Thoracic aorta (tissue), 2 donors: ENCODE measurements at regions not wholly inside any gene's neighbourhood (a gene's known extent, or its start where the extent isn't known, plus 50 kb on each side); places are given as distances from the start of the nearest gene placed in this dataset.

Experiments
- ATAC-seq: fragments of 150-250 bp; one replicate; pipeline ENCODE4 v1.8.0; 2017; ENCODE audit warnings: low read depth; ENCODE audit not compliant: insufficient number of reproducible peaks, low FRiP score
- DNase-seq: peaks from one replicate; pipeline ENCODE4 v3.0.0-alpha.2; 2020; ENCODE audit warnings: low spot score
- H3K27ac ChIP-seq, 2 donors: fragments of 200-600 bp; sonication (generic); 1 replicate in 1 of 2; 2 replicates in 1 of 2; pipeline ENCODE4 v1.5.1; 2016; ENCODE audit warnings: mild to moderate bottlenecking in 2 of 2, moderate library complexity in 2 of 2
- H3K27me3 ChIP-seq: fragments of 200-600 bp; sonication (generic); replicated peaks from 2 replicates; pipeline ENCODE4 v1.6.0; 2016; ENCODE audit warnings: mild to moderate bottlenecking; ENCODE audit not compliant: insufficient read depth
- H3K36me3 ChIP-seq: fragments of 200-600 bp; sonication (generic); one replicate; pipeline ENCODE4 v1.5.1; 2016
- H3K4me1 ChIP-seq, 2 donors: fragments of 200-600 bp; sonication (generic); 1 replicate in 1 of 2; 2 replicates in 1 of 2; pipeline versions ENCODE4 v1.5.1 to v1.6.0; 2016; ENCODE audit warnings: low read depth in 2 of 2, mild to moderate bottlenecking in 1 of 2; ENCODE audit not compliant: control insufficient read depth in 1 of 2
- H3K4me3 ChIP-seq: fragments of 200-600 bp; sonication (generic); 2 replicates; pipeline ENCODE4 v1.5.1; 2016; ENCODE audit warnings: mild to moderate bottlenecking
- H3K9me3 ChIP-seq: fragments of 200-600 bp; sonication (generic); 2 replicates; pipeline ENCODE4 v1.5.1; 2016
- CTCF ChIP-seq: fragments of 200-600 bp; sonication (generic); IDR thresholded peaks from one replicate; pipeline ENCODE4 v1.5.1; 2019; ENCODE audit warnings: antibody characterized with exemption

GRCh38 chr5:155106221-155106620, 92.7 kb downstream of the KIF4B start:
- ATAC-seq: no peak
- H3K4me3 ChIP-seq: no peak overlapping the region
- no peaks in the 10 kb centered on the region for H3K4me1 ChIP-seq
- TF ChIP-seq CTCF: no peak
- H3K27me3 ChIP-seq: no peaks in the 10 kb centered on the region
- H3K36me3 ChIP-seq: no peaks in the 10 kb centered on the region
- no peak overlapping the region for H3K27ac ChIP-seq
- DNase-seq: no peak
- no peaks in the 10 kb centered on the region for H3K9me3 ChIP-seq

GRCh38 chr5:155113888-155114287, 100.3 kb downstream of the KIF4B start:
- DNase-seq (no peak), ATAC-seq (no peak)
- Histone ChIP-seq H3K27ac (no peak overlapping the region), H3K4me1 (no peaks in the 10 kb centered on the region), H3K9me3 (no peaks in the 10 kb centered on the region), H3K4me3 (no peak overlapping the region), H3K27me3 (no peaks in the 10 kb centered on the region), H3K36me3 (no peaks in the 10 kb centered on the region)
- TF ChIP-seq CTCF: no peak

- Histone ChIP-seq H3K4me1 (no peaks in the 10 kb centered on the region), H3K9me3 (no peaks in the 10 kb centered on the region), H3K36me3 (no peaks in the 10 kb centered on the region), H3K27me3 (no peaks in the 10 kb centered on the region), H3K4me3 (no peak overlapping the region), H3K27ac (no peak overlapping the region)
- DNase-seq (no peak), ATAC-seq (no peak)
- TF ChIP-seq CTCF: no peak
These were observed 101.1 kb downstream of the KIF4B start for GRCh38 chr5:155114655-155115054.

- TF ChIP-seq CTCF: no peak
- H3K36me3 ChIP-seq: no peaks in the 10 kb centered on the region
These were observed 103.1 kb downstream of the KIF4B start for GRCh38 chr5:155116456-155117251.

GRCh38 chr5:155125551-155126095, 112.1 kb downstream of the KIF4B start:
- no peak for TF ChIP-seq CTCF
- ATAC-seq: no peak
- Histone ChIP-seq H3K9me3 (no peaks in the 10 kb centered on the region), H3K4me1 (no peaks in the 10 kb centered on the region), H3K4me3 (no peak overlapping the region), H3K27ac (no peak overlapping the region), H3K36me3 (no peaks in the 10 kb centered on the region), H3K27me3 (no peaks in the 10 kb centered on the region)
- DNase-seq: no peak

More at GRCh38 chr5:155116456-155117251, 103.1 kb downstream of the KIF4B start:
- no peak overlapping the region for H3K4me3 ChIP-seq
- no peaks in the 10 kb centered on the region for H3K4me1 ChIP-seq
- no peaks in the 10 kb centered on the region for H3K9me3 ChIP-seq
- no peak for DNase-seq
- no peak for ATAC-seq
- no peak overlapping the region for H3K27ac ChIP-seq
- no peaks in the 10 kb centered on the region for H3K27me3 ChIP-seq
